NCI-H82 (cell line): ENCODE measurements at regions not wholly inside any gene's neighbourhood (a gene's known extent, or its start where the extent isn't known, plus 50 kb on each side); places are given as distances from the start of the nearest gene placed in this dataset.
A peak's percentile ranks its signal among the peaks of the same experiment; 100 is the strongest.

Source experiments
- DNase-seq: peaks from one replicate; lab custom pipeline; 2025; lab: John Stamatoyannopoulos, UW

DNA sequence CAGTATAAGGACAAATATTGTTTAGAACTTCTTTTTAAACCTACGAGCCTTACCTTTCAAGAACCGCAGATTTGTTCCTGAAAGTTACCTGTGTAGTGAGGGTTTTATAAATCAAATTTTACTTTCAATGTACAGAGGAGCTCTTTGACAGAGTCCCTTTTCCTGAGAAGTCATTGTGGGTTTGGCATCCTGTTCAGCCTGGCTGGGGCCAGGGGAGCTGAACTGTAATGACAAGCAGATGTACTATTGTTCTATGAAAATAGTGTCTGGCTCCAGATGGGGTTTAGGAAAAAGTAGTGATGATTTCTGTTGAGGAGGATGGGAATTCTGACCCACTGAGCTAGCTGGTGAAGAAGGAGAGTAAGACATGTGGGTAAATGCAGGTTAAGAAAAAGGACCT is 196.2 kb upstream of the PGRMC2 start:
- DNase-seq, result no peak

DNA sequence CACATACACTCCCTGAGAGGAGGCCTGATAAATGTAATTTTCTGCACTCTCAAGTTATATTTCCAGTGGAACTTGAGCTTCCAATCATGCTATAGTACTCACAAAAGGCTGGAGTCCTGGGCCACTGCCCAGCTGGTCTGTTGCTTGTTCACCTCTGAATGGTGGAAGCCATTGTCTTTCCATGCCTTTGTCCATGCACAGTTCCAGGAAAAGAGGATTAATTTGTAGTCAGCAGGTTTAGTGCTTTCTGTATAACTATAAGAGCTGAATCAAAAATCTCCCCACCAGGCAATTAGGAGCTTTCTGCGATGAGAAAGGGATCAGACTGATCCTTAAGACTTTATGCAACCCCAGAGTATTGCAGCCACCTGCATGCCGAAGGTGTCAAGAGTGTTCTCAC is 195.4 kb upstream of the PGRMC2 start:
- peak; percentile 48 for DNase-seq

DNA sequence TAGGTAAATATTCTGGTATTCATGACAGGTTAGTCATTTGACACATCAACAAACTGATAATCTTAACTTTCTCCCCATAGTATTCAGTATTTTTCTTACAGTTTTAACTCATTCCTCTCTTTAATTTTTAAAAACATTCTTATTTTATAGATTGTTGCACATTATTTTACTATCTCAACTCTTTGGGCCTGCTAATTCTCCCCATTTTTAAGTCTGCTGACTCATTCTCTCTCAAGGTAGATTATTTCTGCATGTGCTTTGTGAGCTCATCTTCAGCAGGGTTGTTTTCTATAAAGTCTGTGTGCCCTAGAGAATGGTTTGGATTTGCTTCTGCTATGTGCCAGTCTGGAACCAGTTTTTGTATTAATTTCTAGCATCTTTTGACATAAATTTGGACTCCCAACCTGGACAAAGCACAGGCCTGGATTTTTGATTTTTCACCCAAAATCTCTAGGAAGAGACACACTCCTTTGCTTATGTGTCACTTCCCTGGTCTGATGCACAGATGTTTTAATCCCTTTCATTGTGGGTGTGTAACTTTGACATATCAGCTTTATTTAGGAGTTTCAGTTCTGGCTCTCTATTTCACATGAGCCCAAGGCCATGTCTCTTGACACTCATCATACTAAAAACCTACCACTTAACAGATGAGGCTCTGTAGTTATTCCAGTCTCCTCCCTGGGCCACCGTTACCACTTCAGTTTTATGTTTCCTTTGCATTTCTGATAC is 194.3 kb upstream of the PGRMC2 start:
- DNase-seq, result no peak

DNA sequence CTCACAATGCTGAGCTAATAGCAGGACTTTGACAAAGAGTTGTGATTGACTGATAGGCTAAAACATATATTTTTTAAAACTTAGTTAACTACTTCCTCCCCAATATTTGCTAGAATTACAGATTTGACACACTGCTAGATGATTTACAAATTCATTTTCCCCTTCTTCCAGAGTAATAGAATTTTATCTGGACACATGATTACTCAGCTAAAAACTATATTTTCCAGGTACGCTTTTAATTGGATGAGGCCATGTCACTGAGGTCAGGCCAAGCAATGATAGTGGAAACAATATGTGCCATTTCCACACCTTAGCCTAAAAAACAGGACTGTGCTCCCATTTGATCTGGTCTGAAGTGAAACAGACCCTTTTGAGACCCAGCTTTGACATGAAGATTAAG is 193.3 kb upstream of the PGRMC2 start:
- DNase-seq, result no peak

DNA sequence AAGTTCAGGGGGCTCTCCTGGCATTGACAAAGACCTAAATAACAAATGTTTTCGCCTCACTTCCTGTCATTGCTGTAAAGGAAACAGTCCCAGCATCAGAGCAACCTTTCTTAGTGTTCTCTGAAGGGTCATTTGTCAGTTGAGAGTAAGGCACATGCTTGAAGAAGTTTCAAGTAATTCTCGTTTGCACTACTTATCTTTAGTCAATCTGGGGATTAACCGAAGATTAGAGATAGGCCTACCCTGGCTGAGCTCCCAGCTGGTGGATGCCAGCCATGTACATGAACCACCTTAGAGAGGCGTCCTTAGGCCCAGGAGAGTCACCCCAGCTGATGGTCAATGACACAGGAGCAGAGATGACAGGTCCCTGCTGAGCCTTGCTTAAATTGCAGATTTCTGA is 189.9 kb upstream of the PGRMC2 start:
- DNase-seq, result peak; percentile 90

DNA sequence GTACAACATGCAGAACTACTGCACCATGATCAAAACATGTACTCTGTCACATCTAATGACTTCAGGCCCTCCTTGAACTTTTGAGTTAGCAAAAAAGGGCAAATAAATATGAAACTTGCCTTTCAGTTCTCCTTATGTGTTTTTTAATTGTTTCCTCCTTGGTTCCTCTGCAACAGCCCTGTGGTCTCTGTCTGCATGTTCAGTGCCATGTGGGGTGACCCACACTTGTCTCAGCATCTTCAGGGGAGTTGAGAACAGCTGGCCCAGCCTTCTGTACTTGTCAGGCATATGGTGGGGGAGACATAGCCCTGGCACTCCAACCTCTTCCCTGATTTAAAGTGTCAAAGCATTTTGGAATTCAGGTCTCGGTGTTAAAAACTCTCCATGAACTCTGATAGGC is 188.0 kb upstream of the PGRMC2 start:
- no peak for DNase-seq

DNA sequence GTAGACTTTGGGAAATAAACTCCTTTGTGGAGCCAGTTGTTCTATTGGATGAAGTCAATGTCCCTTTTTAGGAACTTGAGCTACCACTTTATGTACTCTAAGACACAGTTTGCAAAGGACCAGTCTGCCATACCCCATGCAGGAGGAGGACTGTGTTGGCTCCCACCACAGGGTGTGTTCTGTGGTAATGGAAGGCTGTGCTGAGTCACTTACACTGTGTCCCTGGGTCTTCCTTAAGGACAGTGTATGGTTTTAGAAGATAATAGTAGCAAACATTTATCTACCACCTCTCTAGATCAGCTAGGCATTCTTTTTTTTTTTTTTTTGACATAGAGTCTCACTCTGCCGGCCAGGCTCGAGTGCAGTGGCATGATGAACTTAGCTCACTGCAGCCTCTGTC is 184.0 kb upstream of the PGRMC2 start:
- DNase-seq, result peak; percentile 44

DNA sequence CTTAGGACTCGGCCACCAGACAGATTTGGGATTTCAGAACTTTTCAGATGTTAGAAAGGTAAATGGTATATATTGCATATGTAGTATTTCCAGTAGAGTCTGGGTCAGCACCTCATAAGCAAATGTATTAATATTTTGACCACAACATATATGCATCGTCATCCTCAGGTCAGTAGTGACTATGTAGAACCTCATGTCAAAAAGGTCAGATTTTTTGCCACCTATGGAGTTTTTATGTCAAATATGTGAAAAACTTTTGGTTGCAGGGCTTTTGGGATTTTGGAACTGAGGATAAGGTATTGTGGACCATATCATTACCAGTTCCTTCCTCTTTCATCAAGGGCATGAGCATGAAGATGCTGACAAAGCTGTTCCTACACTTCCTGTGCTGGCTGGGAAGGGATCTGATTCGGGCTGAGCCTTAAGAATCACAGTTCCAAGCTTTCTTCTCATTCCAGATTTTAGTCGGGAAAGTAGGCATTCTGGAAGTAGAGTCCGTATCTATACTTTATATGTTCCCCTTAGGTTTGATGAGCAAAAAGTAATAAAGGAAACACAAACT is 183.0 kb upstream of the PGRMC2 start:
- no peak for DNase-seq

DNA sequence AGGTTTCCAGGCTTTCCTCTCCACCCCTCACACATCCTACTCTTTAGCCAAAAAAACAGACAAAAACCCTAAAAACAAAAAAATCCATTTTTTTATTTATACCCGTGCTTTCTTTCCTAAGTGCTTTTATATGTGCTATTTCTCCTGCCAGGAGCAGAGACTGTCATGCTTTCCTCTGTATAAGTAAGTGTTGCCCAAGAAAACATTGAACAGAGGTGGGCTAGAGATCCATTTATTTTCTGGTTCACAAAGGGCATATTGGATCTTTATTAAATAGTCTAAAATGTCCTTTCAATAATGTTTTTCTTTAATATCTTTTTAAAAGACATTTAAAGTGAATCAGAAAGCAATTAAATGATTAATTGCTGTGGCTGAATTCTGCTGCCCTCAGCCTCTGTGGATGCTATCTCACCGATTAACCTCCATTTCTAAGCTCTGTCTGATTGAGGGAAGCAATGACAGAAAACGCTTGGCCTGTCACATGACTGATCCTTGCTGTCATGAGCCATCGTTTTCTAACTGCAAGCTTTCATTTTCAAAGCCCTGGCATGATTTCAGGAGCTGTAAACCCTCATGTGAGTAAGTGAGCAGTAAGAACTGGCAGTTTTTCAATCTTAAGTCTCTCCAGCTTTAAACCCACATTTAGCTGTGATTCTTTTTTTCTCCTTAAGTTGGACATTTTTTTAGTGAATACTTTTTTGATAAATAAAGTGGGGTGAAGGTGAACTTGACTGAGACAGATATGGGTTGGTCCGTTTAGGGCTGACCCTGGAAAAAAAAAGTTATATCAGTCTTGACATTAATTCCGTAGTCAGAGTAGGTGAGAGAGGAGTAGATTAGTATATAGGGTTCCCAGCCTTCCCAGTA is 180.7 kb upstream of the PGRMC2 start:
- peak; percentile 16 for DNase-seq

DNA sequence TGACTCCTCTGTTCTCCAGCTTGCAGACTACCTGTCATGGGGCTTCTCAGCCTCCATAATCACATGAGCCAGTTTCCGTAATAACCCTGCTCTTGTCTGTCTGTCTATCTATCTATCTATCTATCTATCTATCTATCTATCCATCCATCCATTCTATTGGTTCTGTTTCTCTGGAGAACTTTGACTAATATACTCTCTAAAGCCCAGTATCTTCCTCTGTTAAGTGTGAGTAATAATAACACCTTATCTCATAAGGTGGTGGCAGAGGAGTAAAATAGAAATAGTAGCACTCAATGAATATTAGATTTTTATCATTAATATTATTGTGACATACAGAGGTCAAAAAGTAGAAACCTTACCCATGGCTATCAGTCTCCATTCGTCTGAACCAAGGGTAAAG is 177.9 kb upstream of the PGRMC2 start:
- DNase-seq, result no peak

DNA sequence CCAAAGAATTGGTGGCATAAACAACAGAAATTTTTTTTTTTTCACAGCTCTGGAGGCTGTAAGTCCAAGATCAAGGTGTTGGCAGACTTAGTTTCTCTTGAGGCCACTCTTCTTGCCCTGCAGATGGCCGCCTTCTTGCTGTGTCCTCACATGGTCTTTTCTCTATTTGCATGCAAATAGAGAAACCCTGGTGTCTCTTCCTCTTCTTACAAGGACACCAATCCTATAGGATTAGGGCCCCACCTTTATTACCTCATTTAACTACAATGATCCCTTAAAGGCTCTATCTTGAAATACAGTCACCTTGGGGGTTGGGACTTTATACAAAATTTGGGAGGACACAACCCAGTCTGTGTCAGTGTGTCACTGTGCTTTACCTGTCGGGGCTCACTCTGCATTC is 175.4 kb upstream of the PGRMC2 start:
- no peak for DNase-seq

DNA sequence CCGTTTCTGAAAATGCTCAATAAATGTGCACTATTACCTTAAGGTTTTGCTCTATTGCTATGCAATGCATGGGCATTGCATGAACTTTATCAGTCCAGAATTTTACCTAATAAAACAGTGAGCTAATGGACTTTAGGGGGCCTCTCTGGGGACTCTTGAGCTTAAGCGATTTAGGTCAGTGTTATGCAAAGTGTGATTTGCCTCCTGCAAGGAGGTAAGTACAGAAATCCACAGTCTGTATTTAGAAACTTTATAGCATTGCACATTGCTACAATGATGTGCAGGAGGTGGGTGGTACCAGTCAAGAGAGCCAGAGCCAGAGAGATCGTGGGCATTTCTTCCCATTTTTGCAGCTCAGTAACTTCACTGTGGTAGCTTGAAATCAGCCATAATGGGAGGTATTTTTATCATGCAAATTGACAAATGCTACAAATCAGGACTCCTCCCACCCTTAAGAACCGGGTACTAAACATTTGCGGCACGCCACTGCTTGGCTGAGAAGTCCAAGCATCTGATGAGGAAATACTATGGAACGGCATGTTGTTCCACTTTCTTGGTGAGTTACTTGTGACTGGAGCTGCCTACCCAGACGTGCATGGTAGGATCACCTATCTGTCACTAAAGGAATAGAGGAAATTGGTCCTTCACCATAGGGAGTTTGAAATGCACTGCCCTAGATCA is 174.6 kb upstream of the PGRMC2 start:
- peak; percentile 67 for DNase-seq

DNA sequence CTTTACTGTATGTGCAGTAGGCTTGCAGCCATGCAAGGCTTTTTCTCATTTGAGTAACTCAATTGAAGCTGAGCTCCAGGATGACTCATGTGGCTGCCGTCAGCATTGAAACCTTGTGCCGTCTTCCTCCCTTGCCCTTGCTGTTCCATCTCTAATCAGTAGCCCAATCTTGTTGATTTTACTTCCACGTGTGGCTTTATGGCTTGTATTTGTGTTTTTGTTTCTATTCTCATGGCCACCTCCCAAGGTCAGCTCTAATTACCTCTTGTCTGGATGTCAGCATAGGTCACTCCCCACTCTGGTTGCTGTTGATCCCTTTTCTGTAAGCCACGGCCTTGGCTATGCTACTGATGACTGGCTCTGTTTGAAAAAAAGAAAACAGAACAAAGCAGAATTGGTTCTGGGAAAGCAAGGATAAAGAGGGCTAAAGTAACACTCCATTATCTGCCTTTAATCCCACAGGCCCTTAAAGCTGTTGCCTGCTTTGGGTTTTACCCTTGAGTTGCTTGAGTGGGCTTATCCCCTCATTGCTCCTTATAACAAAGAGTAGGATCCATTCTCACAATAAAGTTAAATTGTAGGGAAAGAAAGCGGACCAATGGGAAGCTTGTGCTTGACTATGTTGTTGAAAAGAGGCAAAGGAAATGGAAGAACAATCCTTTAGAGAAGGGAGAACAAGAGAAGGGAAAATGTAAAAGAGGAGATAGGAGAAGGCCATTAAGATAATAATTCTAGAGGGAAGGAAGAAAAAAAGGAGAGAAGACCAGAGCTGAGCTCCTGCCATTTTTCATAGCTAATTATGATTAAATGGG is 173.9 kb upstream of the PGRMC2 start:
- peak; percentile 88 for DNase-seq

DNA sequence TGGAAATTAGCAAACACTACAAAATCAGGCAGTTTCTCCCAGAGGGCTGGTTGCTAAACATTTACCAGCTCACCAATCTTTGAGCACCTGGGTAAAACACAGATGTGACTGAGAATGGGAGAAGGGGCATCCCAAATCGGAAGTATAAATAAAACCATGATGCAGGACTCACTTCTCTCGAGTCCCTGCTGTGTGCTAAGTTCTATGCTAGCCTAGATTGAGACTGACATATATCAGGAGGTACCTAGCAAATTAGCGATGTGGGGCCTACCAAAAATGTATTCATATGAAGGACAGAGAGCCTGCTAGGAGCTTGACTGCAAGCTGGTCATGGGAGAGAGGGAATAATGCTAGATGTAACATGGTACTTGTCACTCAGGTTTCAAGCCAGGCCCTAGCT is 171.9 kb upstream of the PGRMC2 start:
- DNase-seq, result no peak

DNA sequence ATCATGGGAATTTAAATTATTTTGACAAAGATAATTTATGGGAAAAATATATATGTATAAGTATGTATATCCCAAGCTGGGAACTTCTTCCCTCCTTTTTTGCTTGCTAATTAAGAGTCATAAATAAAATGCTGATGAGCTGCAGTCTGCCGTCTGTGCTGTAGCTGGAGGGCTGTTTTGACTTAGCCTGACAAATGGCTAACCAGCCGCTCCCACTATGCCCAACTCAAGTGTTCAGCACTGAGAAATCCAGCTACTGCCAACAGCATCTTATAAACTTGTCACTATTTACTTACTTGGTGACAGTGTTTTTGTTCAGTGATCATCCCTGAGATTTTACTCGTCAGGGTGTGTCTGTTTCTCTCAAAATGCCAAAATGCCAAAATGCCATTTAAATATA is 171.2 kb upstream of the PGRMC2 start:
- no peak for DNase-seq

DNA sequence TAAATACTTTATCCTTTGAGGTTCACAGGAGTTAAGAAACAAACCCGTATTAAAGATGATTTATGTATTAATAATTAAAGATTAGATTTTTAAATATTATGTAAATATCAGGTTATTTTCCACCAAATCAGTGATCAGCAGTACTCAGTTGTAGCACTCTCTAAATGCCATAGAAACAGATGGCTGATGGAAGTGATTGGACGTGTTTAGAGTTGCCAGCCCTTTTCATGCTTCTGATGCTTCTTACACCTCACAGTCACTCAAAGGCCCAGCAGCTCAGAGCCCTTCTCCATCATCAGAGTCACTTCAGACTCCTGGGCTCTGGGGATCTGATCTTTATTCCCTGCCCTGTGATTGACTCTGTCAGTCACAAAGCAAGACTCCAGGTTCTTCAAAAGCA is 170.1 kb upstream of the PGRMC2 start:
- peak; percentile 2 for DNase-seq

DNA sequence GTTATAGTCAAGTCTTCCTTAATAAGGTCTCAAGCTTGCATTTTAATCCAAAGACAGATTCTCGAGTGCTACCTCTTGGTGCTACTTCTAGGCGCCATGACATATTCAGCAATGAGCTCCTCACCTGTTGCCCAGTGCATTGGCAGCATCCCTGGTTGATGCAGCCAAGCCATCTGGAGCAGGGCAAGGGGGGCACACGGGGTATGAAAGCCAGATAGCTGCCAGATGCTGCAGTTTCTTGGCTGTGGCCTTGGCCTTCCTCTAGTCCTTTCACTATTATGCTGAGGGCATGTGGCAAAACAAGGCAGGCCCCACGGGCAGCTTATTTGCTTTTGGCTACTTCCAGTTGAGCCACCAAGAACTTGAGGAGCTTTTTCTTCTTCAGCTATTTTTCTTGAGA is 168.6 kb upstream of the PGRMC2 start:
- DNase-seq, result no peak

DNA sequence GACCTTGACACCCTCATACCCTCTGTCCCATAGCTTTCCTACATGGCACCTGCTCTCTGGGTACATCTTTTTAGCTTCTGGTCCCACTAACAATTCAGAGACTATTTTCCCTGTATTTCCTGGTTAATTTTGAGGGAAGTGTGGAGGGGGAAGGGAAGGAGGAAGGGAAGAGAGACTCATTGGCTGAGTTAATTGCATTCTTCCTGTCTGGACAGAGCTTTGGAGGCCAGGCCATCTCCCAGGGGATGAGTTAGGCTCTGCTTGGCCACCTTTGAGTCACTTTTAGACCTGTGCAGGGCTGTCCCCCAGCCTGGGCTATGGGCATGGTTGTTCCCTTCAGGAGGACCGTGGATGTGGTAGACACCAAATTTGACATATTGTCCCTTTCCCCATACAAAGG is 167.9 kb upstream of the PGRMC2 start:
- no peak for DNase-seq

DNA sequence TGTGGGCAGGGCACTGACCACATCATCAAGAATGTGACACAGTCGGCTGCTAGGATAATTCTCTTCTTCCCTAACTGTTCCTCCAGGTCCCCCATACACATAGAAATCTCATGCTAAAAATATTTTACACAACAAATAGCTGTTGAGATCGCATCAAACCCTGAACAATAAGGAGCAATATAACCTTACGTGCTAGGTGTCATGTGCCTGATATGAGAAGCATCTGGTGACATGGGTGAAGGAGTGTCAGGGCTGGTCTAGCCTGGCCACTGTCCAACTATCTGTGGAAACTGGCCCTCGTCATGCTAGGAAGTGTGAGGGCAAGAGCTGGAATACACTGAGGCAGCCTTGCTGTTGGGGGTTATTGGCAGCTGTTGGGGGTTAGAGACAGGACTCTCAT is 167.3 kb upstream of the PGRMC2 start:
- DNase-seq, result no peak

DNA sequence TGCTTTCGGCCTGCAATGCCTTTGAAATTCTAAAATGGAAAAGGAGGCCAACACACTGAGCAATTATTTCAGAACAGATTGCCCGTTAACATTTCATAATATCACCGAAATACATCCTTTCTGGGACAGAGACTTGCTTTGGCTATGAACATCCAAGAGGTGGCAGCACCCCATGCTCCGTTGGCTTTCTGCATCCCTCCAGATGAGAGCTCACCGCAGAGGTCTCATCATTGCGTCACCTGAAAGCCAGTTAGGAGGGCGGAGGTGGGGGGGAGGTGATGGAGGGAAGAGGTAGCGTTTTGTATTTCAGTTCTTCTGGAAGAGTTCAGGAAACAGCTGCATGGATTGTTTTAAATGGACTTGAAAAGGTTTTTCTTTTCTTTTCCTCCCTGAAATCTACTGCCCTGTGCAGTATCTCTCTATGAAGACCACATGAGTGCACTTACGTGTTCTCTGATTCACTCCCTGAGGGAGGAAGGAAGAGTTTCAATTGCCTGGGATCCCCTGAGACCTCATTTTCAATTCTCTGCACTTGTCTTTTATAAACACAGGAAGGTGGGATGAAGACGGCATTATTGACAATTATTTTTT is 166.8 kb upstream of the PGRMC2 start:
- peak; percentile 93 for DNase-seq

DNA sequence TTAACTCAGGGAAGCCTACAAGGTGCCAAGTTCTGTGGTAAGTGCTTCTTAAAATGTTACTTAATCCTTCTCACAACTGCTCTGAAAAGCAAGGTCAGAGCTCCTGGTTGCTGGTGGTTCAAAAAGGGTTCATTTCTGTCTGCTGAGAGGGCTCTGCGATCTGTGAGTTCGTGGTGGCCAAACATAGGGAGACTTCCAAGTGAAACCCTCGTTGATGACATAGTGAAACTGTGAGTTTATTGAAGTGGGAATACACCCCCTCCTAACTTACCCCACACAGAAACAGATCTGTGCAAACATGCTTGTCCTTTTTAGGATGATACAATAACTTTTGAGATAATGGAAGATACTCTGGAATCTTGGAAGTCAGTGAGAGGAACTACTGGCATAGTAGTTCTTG is 164.8 kb upstream of the PGRMC2 start:
- no peak for DNase-seq
